Panc1 (cell line): ENCODE measurements at regions not wholly inside any gene's neighbourhood (a gene's known extent, or its start where the extent isn't known, plus 50 kb on each side); places are given as distances from the start of the nearest gene placed in this dataset.

Experiments used
- ATAC-seq: fragments of 200-7000 bp; cut with Tn5 transposase; 2 replicates; pipeline ENCODE4 v1.9.1; 2020; ENCODE audit warnings: mild to moderate bottlenecking, moderate library complexity
- BruUV-seq: library from RNA; stranded (reverse); fragments of 400-500 nt; replicated peaks from 2 replicates; lab custom pipeline; 2021; lab: Mats Ljungman, UMichigan
- CTCF ChIA-PET: fragments of 300-600 bp; sonication (Branson Sonifier 250); formaldehyde crosslinking; loops from one replicate; lab custom pipeline; 2022; ENCODE audit warnings: antibody characterized with exemption; lab: Charles Lee
- POLR2A ChIA-PET: fragments of 300-600 bp; sonication (Branson Sonifier 250); formaldehyde crosslinking; loops from one replicate; lab custom pipeline; 2022; ENCODE audit warnings: antibody characterized with exemption; lab: Charles Lee
- DNase-seq: peaks from one replicate; pipeline ENCODE4 v3.0.0-alpha.2; 2010; ENCODE audit warnings: low read depth, low spot score
- H3K27ac ChIP-seq: 2 replicates; pipeline ENCODE4 v1.5.1; 2011; ENCODE audit warnings: mild to moderate bottlenecking, low read length, inconsistent platforms
- H3K27me3 ChIP-seq: fragments of 200-500 bp; sonication (Bioruptor generic); 2 replicates; pipeline ENCODE4 v1.6.0; 2014; ENCODE audit warnings: low read length, inconsistent platforms; ENCODE audit not compliant: control insufficient read depth, insufficient read depth
- H3K36me3 ChIP-seq: fragments of 200-500 bp; sonication (Bioruptor generic); 2 replicates; pipeline ENCODE4 v1.5.1; 2014; ENCODE audit warnings: inconsistent platforms, mild to moderate bottlenecking, low read length, moderate library complexity; ENCODE audit not compliant: control insufficient read depth, insufficient read depth
- H3K4me1 ChIP-seq: 2 replicates; pipeline ENCODE4 v1.5.1; 2011; ENCODE audit warnings: inconsistent platforms, mild to moderate bottlenecking, low read length, moderate library complexity; ENCODE audit not compliant: control insufficient read depth, insufficient read depth
- H3K4me3 ChIP-seq, 2 experiments: 2 replicates each; pipeline ENCODE4 v1.5.1; 2011 to 2012; ENCODE audit warnings: low read depth in 2 of 2, low read length in 2 of 2, mild to moderate bottlenecking in 2 of 2, inconsistent platforms in 1 of 2, moderate library complexity in 1 of 2
- H3K9me3 ChIP-seq: fragments of 200-500 bp; sonication (Bioruptor generic); 2 replicates; pipeline ENCODE4 v1.5.1; 2014; ENCODE audit warnings: low read depth, mild to moderate bottlenecking, inconsistent platforms, low read length, moderate library complexity; ENCODE audit not compliant: control insufficient read depth, insufficient read depth
- CTCF ChIP-seq: fragments of 450-650 bp; IDR thresholded peaks from 2 replicates; pipeline ENCODE4 v1.5.1; 2017; ENCODE audit warnings: mild to moderate bottlenecking
- POLR2AphosphoS5 ChIP-seq: IDR thresholded peaks from 2 replicates; pipeline ENCODE4 v1.6.1; 2012; ENCODE audit warnings: mild to moderate bottlenecking, low read depth, low read length, moderate library complexity
- REST ChIP-seq, 2 experiments: IDR thresholded peaks; 2 replicates each; pipeline ENCODE4 v1.6.1; 2011 to 2012; ENCODE audit warnings: low read depth in 2 of 2, control low read depth in 1 of 2, low read length in 1 of 2, mild to moderate bottlenecking in 1 of 2, moderate library complexity in 1 of 2; ENCODE audit not compliant: insufficient read depth in 1 of 2
- SIN3A ChIP-seq: IDR thresholded peaks from 2 replicates; pipeline ENCODE4 v1.6.1; 2012; ENCODE audit warnings: low read depth, mild to moderate bottlenecking, low read length, moderate library complexity, borderline replicate concordance; ENCODE audit not compliant: insufficient read depth
- TCF7L2 ChIP-seq: IDR thresholded peaks from 2 replicates; pipeline ENCODE4 v1.6.1; 2011; ENCODE audit warnings: mild to moderate bottlenecking, low read depth, low read length, inconsistent platforms
- in situ Hi-C: cut with HindIII; loops from 2 replicates; pipeline ENCODE4 v1.10.0; 2016; ENCODE audit warnings: low sequenced_read_pairs, low pct_unique_long_range_greater_than_20kb
- intact Hi-C: fragments of 100-400 bp; cut with micrococcal nuclease; formaldehyde crosslinking; loops from one replicate; pipeline ENCODE4 v1.10.0; 2022; ENCODE audit not compliant: unreplicated experiment

- Histone ChIP-seq H3K27me3 (no peaks in the 10 kb centered on the region), H3K4me3 (no peak overlapping the region), H3K9me3 (no peaks in the 10 kb centered on the region), H3K27ac (no peak overlapping the region), H3K36me3 (no peaks in the 10 kb centered on the region), H3K4me1 (peaks cover 14% of the 10 kb centered on the region; the same call in 1 of the 2 replicates)
- POLR2A ChIA-PET: interaction anchor here (0.6 kb wide), 1 partner anchor 133 kb away, joined by 8 read pairs; no protein-coding TSS in a partner anchor
- CTCF ChIA-PET: interaction anchor here (0.9 kb wide), 1 partner anchor 104 kb away, joined by 3 read pairs; no protein-coding TSS in a partner anchor
- ATAC-seq (no peak), DNase-seq (no peak)
- no peak for TF ChIP-seq CTCF
- no peak for TF ChIP-seq REST (IDR thresholded peaks at IDR 0.05; ENCODE audit: insufficient read depth in 1 of 2, low read depth in 2 of 2, low read length in 1 of 2)
- no peak for TF ChIP-seq POLR2AphosphoS5
- no peak for TF ChIP-seq TCF7L2
- TF ChIP-seq SIN3A: no peak
- BruUV-seq: no TSS peak
- intact Hi-C loops (loop anchor here (10.0 kb wide), 1 partner anchor 107 kb away; the partner anchor contains the start of gene CAPZB), in situ Hi-C loops (no loop called here)
These were observed 52.5 kb upstream of the NBL1 start for GRCh38 chr1:19591482-19592091.

- CTCF ChIA-PET: no interaction called here
- BruUV-seq: no TSS peak
- in situ Hi-C loops: no loop called here
These were observed 58.6 kb upstream of the NBL1 start for GRCh38 chr1:19585507-19585906.

More at GRCh38 chr1:19585507-19585906, 58.6 kb upstream of the NBL1 start:
- DNase-seq (no peak), ATAC-seq (no peak)
- TF ChIP-seq SIN3A (no peak), REST (IDR thresholded peaks at IDR 0.05; ENCODE audit: insufficient read depth in 1 of 2, low read depth in 2 of 2, low read length in 1 of 2) (no peak), POLR2AphosphoS5 (no peak), CTCF (no peak), TCF7L2 (no peak)
- Histone ChIP-seq H3K27me3 (no peaks in the 10 kb centered on the region), H3K9me3 (no peaks in the 10 kb centered on the region), H3K27ac (no peak overlapping the region), H3K36me3 (no peaks in the 10 kb centered on the region), H3K4me1 (no peaks in the 10 kb centered on the region), H3K4me3 (no peak overlapping the region)
- intact Hi-C loops: no loop called here
- POLR2A ChIA-PET: no interaction called here
